ENCODE measurements at regions not wholly inside any gene's neighbourhood (a gene's known extent, or its start where the extent isn't known, plus 50 kb on each side); places are given as distances from the start of the nearest gene placed in this dataset.

- TF ChIP-seq SMAD1 (IDR thresholded peaks at IDR 0.05; ENCODE audit: low read depth, partially characterized antibody) (no peak), JUND (IDR thresholded peaks at IDR 0.05; ENCODE audit: low read depth, low read length) (no peak), CTCF (IDR thresholded peaks at IDR 0.05 in 2 of 3, conservative IDR thresholded peaks at IDR 0.05 in 1 of 3; ENCODE audit: control insufficient read depth in 2 of 3, extremely low read depth in 1 of 3, insufficient read depth in 1 of 3, low read depth in 3 of 3, low read length in 3 of 3) (no peak), SRF (IDR thresholded peaks at IDR 0.05; ENCODE audit: low read depth in 2 of 2, low read length in 2 of 2) (no peak), YY1 (IDR thresholded peaks at IDR 0.05; ENCODE audit: low read depth, low read length) (no peak), TCF12 (IDR thresholded peaks at IDR 0.05; ENCODE audit: low read depth, low read length) (no peak), EGR1 (IDR thresholded peaks at IDR 0.05; ENCODE audit: borderline replicate concordance in 1 of 2, low read depth in 2 of 2, low read length in 2 of 2) (no peak), SREBF2 (IDR thresholded peaks at IDR 0.05; ENCODE audit: low read length) (no peak), RAD21 (IDR thresholded peaks at IDR 0.05; ENCODE audit: insufficient read depth, low read depth, low read length) (no peak), DPF2 (IDR thresholded peaks at IDR 0.05) (no peak), CBFB (IDR thresholded peaks at IDR 0.05; ENCODE audit: low read depth) (no peak), USF2 (IDR thresholded peaks at IDR 0.05; ENCODE audit: borderline replicate concordance, low read depth, low read length) (no peak)
Measured at GRCh38 chr12:42756841-42757623, 167.5 kb upstream of the PRICKLE1 start.

Measured in GM12878 (cell line).